Kidney (tissue), 13 donors: ENCODE measurements at regions not wholly inside any gene's neighbourhood (a gene's known extent, or its start where the extent isn't known, plus 50 kb on each side); places are given as distances from the start of the nearest gene placed in this dataset.

Experiments used
- DNase-seq, 5 donors: peaks; one replicate each; pipeline ENCODE4 v3.0.0-alpha.2; 2013 to 2020
- FAIRE-seq: peaks from 2 replicates; lab custom pipeline; 2012; peaks lifted over from hg19 to GRCh38; lab: Jason Lieb, UNC
- H3K27ac ChIP-seq, 2 donors: one replicate each; pipeline ENCODE4 v1.7.0; 2013; ENCODE audit warnings: low read depth in 2 of 2, low read length in 2 of 2, inconsistent platforms in 1 of 2
- H3K27me3 ChIP-seq: one replicate; pipeline ENCODE4 v1.7.1; 2013; ENCODE audit warnings: low read length, inconsistent platforms; ENCODE audit not compliant: control insufficient read depth, insufficient read depth
- H3K36me3 ChIP-seq, 3 donors: one replicate each; pipeline versions ENCODE4 v1.7.0 to v1.7.1; 2013; ENCODE audit warnings: low read length in 3 of 3, control low read depth in 1 of 3, inconsistent platforms in 1 of 3; ENCODE audit not compliant: insufficient read depth in 3 of 3, control insufficient read depth in 2 of 3
- H3K4me1 ChIP-seq, 3 donors: one replicate each; pipeline versions ENCODE4 v1.7.0 to v1.7.1; 2013; ENCODE audit warnings: low read length in 3 of 3, inconsistent platforms in 1 of 3, low read depth in 1 of 3; ENCODE audit not compliant: control insufficient read depth in 2 of 3, insufficient read depth in 2 of 3
- H3K4me3 ChIP-seq, 3 donors: one replicate each; pipeline versions ENCODE4 v1.7.0 to v1.8.1; 2013; ENCODE audit warnings: low read length in 3 of 3, control low read depth in 1 of 3, inconsistent platforms in 1 of 3
- H3K9ac ChIP-seq, 3 donors: one replicate each; pipeline versions ENCODE4 v1.7.0 to v1.7.1; 2013; ENCODE audit warnings: low read length in 3 of 3, control low read depth in 1 of 3, inconsistent platforms in 1 of 3
- H3K9me3 ChIP-seq, 3 donors: one replicate each; pipeline versions ENCODE4 v1.7.0 to v1.7.1; 2013; ENCODE audit warnings: low read length in 3 of 3, control low read depth in 1 of 3, inconsistent platforms in 1 of 3; ENCODE audit not compliant: control insufficient read depth in 2 of 3, insufficient read depth in 1 of 3
- CTCF ChIP-seq: IDR thresholded peaks from 3 replicates; pipeline ENCODE4 v1.5.1; 2012; ENCODE audit warnings: mild to moderate bottlenecking, moderate library complexity, borderline replicate concordance; ENCODE audit not compliant: insufficient read depth; ENCODE audit errors: extremely low read depth
- intact Hi-C: fragments of 100-400 bp; cut with DNase I; formaldehyde crosslinking; loops from one replicate; pipeline ENCODE4 v1.11.1; 2022
- donor health status: control.
- donor health status: control.
- donor health status: control.
- donor health status: control.
- donor health status: control.
- donor health status: DM: yes; HTN: yes; CAD: no.
- donor health status: Normal renal cell carcinoma (clear cell type).

GRCh38 chr11:120055646-120056045, 82.3 kb downstream of the TRIM29 start:
- no peaks in the 10 kb centered on the region for H3K27me3 ChIP-seq
- H3K4me3 ChIP-seq = no peak overlapping the region
- H3K9me3 ChIP-seq = peaks cover 0 to 3% (median 0%) of the 10 kb centered on the region in 3 donors
- no peaks in the 10 kb centered on the region for H3K4me1 ChIP-seq
- no peaks in the 10 kb centered on the region for H3K36me3 ChIP-seq
- FAIRE-seq (no peak), DNase-seq (no peak)
- TF ChIP-seq CTCF = no peak
- no peak overlapping the region for H3K27ac ChIP-seq
- H3K9ac ChIP-seq = no peak overlapping the region
- intact Hi-C loops = no loop called here

GRCh38 chr11:120054753-120055045, 83.2 kb downstream of the TRIM29 start:
- H3K4me3 ChIP-seq = no peak overlapping the region
- no peaks in the 10 kb centered on the region for H3K36me3 ChIP-seq
- FAIRE-seq (no peak), DNase-seq (no peak)
- no peaks in the 10 kb centered on the region for H3K4me1 ChIP-seq
- no peak overlapping the region for H3K27ac ChIP-seq
- peaks cover 0 to 3% (median 0%) of the 10 kb centered on the region in 3 donors for H3K9me3 ChIP-seq
- H3K9ac ChIP-seq = no peak overlapping the region
- no peak for TF ChIP-seq CTCF
- intact Hi-C loops = no loop called here
- H3K27me3 ChIP-seq = no peaks in the 10 kb centered on the region

DNA sequence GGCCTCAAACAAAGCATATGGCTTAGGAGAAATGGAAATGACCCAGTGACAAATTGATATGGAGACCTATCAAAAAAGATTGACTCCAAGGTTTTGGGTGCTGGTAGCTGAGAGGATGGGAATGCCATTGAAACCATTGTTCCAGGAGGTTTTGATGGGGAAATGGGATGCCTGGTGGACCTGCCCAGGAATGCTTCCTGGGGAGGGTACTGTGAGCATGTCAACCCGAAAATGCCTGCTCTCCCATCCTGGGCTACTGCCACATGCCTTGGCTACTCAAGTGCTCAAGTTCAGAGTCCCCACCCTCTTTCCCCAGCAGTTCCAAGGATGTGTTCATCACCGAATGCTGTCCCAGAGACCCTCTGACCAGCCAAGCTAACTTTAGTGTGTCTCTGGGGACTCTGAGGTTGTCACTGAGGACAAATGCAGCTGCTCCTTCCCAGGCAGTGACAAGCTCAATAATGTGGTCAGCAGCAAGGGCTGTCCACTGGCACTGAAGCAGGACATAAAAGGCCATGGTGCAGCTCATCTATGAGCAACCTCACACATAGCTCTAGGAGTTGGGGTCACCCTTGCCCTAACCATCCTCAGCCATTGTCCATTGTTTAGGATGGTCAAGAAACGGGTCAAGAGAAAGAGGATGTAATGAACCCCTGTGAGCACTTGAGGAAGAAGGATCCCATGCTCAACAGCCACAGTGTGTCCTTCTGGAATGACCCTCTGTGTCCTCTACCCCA, 83.7 kb downstream of the TRIM29 start:
- DNase-seq (no peak), FAIRE-seq (no peak)
- Histone ChIP-seq H3K9ac (no peak overlapping the region), H3K9me3 (peaks cover 0 to 3% (median 0%) of the 10 kb centered on the region in 3 donors), H3K4me3 (no peak overlapping the region), H3K27me3 (no peaks in the 10 kb centered on the region), H3K27ac (no peak overlapping the region), H3K36me3 (no peaks in the 10 kb centered on the region), H3K4me1 (no peaks in the 10 kb centered on the region)
- TF ChIP-seq CTCF = no peak
- intact Hi-C loops = no loop called here
